ENCODE measurements at regions not wholly inside any gene's neighbourhood (a gene's known extent, or its start where the extent isn't known, plus 50 kb on each side); places are given as distances from the start of the nearest gene placed in this dataset.

DNA sequence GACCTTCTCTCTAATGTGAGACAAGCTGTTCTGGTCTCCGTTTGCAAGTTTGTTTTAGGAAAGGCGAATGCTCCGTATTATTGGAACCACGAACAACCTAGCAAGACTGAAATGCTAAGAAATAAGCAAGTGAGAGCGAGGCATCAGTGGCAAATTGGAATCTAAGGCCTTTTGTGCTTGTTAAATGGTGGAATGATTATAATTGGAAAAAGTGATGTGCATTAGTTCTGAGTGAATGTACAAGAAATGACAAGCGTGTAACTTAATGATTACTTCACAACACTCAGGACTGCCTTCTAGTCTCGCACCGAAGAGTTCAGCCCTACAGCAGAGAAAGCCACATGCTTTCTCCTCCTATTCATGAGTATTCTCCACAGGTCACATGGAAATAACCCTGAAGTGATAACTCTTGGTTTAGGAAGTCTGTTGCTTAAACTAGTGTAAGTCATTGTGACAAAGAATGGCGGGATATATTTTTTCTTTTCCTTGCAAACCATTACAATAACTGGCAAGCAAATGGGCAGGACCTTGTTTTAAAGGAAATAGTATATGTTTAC is 392.2 kb upstream of the FIGN start:
- no peak for DNase-seq (ENCODE audit: low read depth)
- H3K4me3 ChIP-seq (ENCODE audit: low read depth, low read length), result no peak overlapping the region
- TF ChIP-seq, protein P1, sequence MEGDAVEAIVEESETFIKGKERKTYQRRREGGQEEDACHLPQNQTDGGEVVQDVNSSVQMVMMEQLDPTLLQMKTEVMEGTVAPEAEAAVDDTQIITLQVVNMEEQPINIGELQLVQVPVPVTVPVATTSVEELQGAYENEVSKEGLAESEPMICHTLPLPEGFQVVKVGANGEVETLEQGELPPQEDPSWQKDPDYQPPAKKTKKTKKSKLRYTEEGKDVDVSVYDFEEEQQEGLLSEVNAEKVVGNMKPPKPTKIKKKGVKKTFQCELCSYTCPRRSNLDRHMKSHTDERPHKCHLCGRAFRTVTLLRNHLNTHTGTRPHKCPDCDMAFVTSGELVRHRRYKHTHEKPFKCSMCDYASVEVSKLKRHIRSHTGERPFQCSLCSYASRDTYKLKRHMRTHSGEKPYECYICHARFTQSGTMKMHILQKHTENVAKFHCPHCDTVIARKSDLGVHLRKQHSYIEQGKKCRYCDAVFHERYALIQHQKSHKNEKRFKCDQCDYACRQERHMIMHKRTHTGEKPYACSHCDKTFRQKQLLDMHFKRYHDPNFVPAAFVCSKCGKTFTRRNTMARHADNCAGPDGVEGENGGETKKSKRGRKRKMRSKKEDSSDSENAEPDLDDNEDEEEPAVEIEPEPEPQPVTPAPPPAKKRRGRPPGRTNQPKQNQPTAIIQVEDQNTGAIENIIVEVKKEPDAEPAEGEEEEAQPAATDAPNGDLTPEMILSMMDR (IDR thresholded peaks at IDR 0.05; ENCODE audit: control insufficient read depth, extremely low read depth, insufficient read depth), result no peak

DNA sequence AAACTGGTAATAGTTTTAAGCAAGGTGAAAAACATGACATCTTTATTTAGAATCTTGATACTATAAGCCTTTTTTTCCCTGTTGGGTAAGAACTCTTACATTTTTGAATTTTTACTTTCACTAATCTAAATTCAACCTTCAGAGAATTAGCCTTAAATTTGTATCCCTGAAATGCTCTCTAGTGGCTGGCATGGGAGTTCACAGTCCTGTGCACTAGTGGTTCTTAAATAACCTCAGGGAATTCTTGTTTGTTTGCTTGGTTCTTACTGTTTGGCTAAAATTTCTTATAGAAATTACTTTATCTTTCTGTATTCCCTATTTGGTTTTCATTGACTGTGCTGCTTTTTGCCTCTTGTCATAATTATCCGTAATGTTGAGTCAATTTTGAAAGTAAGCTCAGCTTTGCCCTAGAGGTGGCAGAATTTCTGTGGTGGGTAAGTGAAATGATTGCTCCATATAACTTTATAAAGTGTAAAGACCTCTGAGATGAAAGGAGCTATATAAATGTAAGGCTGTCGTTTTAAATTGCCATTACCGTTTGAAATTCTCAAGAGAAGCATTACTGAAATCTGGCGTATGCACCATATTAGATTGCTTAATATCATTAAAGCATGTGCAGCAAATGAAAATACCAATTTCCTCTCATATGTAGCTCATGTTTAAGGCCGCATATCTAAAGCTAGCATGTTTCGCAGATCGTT is 391.3 kb upstream of the FIGN start:
- no peak for DNase-seq (ENCODE audit: low read depth)
- TF ChIP-seq, protein P1 (IDR thresholded peaks at IDR 0.05; ENCODE audit: control insufficient read depth, extremely low read depth, insufficient read depth), result peak; percentile 46
- no peak overlapping the region for H3K4me3 ChIP-seq (ENCODE audit: low read depth, low read length)

DNA sequence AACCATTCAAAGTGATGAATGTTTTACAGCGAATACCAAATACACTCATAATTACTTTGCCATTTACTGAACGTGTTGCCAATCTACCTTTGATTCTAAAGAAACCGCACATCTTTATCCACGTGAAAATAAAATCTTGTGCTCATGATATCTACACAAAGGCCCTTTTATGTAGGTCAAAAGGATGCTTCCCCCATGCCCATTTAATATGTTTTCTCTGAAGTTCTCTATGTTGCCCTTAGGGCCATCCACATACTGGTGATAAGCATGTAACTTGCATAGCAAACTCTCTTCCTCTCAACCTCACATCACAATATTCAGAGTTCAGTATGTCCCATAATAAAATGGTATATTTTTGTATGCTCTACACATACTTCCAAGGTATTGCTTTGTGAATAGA is 380.0 kb upstream of the FIGN start:
- TF ChIP-seq, protein P1 (IDR thresholded peaks at IDR 0.05; ENCODE audit: control insufficient read depth, extremely low read depth, insufficient read depth), result no peak
- no peak for DNase-seq (ENCODE audit: low read depth)
- no peak overlapping the region for H3K4me3 ChIP-seq (ENCODE audit: low read depth, low read length)

DNA sequence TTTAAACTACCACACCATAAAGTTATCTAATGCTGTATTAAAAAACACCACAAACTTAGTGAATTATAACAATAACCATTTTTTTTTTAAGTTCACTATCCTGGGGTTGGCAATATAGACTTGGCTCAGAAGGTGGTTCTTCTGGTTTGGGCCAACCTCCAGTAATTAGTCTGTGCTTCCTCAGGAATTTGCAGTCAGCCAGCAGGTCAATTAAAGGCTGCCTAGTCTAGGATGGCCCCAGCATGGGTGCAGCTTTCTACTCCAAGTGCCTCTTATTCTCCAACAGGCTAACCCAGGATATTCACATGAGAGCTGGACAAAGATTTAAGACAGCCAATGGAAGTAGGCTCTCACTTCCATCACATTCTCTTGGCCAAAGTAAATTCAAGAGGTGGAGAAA is 379.1 kb upstream of the FIGN start:
- TF ChIP-seq, protein P1 (IDR thresholded peaks at IDR 0.05; ENCODE audit: control insufficient read depth, extremely low read depth, insufficient read depth), result no peak
- peak; percentile 36 for DNase-seq (ENCODE audit: low read depth)
- H3K4me3 ChIP-seq (ENCODE audit: low read depth, low read length), result no peak overlapping the region

DNA sequence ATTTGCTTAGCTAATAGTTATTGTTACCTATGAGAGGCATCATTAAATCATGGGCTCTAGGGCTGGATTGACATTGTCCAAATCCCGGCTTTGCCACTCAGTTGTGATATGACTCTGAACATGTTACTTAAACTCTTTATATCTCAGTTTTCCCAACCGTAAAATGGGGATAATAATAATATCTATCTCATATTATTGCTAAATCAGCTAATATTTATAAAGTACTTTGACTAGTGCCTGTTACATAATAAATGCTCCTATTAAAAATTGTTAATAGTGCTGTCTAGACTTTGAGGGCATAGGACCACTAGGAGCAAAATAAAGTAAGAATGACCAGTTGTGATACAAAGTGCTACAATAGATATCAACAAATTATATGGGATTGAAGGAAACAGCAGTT is 376.3 kb upstream of the FIGN start:
- TF ChIP-seq, protein P1 (IDR thresholded peaks at IDR 0.05; ENCODE audit: control insufficient read depth, extremely low read depth, insufficient read depth), result no peak
- DNase-seq (ENCODE audit: low read depth), result no peak
- no peak overlapping the region for H3K4me3 ChIP-seq (ENCODE audit: low read depth, low read length)

DNA sequence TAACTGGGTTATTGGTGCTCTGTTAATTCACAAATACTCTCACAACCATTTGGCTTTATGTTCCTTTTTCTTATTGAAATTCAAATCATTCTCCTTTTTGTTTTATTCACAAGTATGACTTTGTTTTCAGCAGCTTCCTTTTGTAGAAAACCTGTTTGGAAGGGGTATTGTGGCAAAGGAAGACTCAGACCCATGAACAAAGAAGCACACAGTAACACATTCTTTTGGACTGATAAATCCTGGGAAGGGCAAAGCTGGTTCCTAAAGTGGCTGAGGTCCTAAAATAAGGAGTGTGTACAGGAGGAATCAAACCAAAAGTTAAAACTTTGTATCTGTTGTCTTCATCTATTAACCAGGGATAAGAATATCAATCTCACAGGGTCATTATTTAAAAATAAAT is 374.7 kb upstream of the FIGN start:
- TF ChIP-seq, protein P1 (IDR thresholded peaks at IDR 0.05; ENCODE audit: control insufficient read depth, extremely low read depth, insufficient read depth), result no peak
- H3K4me3 ChIP-seq (ENCODE audit: low read depth, low read length), result no peak overlapping the region
- no peak for DNase-seq (ENCODE audit: low read depth)

DNA sequence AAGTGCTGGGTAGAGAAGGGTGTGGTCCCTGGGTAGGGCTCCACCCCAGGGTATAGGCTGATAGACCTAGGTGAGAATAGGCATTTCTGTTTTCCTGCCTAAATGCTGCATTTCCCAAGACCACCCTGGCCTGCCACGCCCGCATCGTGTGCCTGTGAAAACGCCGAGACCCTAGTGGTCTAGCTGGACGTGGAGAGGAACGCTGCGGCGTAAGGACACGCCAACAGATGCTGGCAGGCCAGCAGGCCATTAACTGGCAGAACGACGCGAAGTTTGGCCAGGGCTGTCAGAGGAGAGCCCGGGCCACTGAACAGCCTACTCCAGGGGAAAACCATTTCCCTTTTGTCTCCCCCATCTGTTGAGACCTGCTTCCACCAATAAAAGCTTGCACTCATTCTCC is 373.2 kb upstream of the FIGN start:
- DNase-seq (ENCODE audit: low read depth), result no peak
- no peak overlapping the region for H3K4me3 ChIP-seq (ENCODE audit: low read depth, low read length)
- TF ChIP-seq, protein P1 (IDR thresholded peaks at IDR 0.05; ENCODE audit: control insufficient read depth, extremely low read depth, insufficient read depth), result no peak
